ENCODE measurements at regions not wholly inside any gene's neighbourhood (a gene's known extent, or its start where the extent isn't known, plus 50 kb on each side); places are given as distances from the start of the nearest gene placed in this dataset.

- TF ChIP-seq CTCF (IDR thresholded peaks at IDR 0.05 in 2 of 3, conservative IDR thresholded peaks at IDR 0.05 in 1 of 3; ENCODE audit: borderline replicate concordance in 1 of 3, insufficient read depth in 1 of 3, low read depth in 2 of 3, low read length in 2 of 3) (no peak), TCF7L2 (IDR thresholded peaks at IDR 0.05; ENCODE audit: borderline replicate concordance, extremely low read depth, insufficient read depth, insufficient read length) (no peak), SRF (IDR thresholded peaks at IDR 0.05; ENCODE audit: low read depth) (no peak), CEBPB (IDR thresholded peaks at IDR 0.05; ENCODE audit: low read depth) (no peak), SIN3A (IDR thresholded peaks at IDR 0.05; ENCODE audit: low read depth) (no peak), ELF1 (IDR thresholded peaks at IDR 0.05; ENCODE audit: borderline replicate concordance, low read depth) (no peak), SP1 (IDR thresholded peaks at IDR 0.05; ENCODE audit: low read depth) (no peak), FOSL1 (IDR thresholded peaks at IDR 0.05; ENCODE audit: low read depth) (no peak), POLR2A (IDR thresholded peaks at IDR 0.05; ENCODE audit: borderline replicate concordance, extremely low read depth, insufficient read depth, insufficient read length) (no peak), EZH2phosphoT487 (IDR thresholded peaks at IDR 0.05; ENCODE audit: borderline replicate concordance) (no peak), ZNF274 (IDR thresholded peaks at IDR 0.05; ENCODE audit: low read depth, low read length) (no peak), MAX (IDR thresholded peaks at IDR 0.05) (no peak)
Observed at GRCh38 chr18:45554389-45554737, 60.9 kb upstream of the SLC14A2 start.
